Activated T-cell treated with anti-CD3 and anti-CD28 coated beads for 48 hours (primary cell): ENCODE measurements at regions not wholly inside any gene's neighbourhood (a gene's known extent, or its start where the extent isn't known, plus 50 kb on each side); places are given as distances from the start of the nearest gene placed in this dataset.

Experiments
- DNase-seq: peaks from one replicate; pipeline ENCODE4 v3.0.0-alpha.2; 2020; ENCODE audit warnings: low read depth

DNA sequence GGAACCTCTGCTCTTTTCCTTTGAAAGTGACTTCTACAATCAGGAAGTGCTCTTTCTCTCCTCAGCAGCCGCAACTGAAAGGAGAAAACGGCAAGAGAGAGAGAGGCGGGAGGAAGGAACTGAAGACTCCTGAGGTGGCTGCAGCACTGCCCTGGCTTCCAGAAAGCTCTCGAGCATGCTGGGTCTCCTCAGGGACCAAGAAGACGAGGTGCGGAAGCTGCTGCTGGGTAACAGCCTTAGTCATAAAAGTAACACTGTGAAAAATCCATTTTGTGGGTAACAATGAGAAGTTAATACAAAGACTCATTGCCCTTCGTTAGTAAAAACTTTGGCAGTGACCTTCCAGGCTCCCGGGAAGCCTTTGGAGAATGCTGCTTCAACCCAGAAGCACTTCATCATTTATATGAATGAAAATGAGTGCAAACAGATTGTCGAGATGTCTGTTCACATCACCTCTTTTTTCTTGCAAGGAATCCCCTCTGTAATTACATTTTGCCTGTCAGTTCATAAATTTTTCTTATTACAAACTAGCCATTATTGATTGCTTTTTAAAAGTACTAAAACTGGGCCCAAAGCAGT is 473.4 kb downstream of the SOX6 start:
- DNase-seq: no peak

DNA sequence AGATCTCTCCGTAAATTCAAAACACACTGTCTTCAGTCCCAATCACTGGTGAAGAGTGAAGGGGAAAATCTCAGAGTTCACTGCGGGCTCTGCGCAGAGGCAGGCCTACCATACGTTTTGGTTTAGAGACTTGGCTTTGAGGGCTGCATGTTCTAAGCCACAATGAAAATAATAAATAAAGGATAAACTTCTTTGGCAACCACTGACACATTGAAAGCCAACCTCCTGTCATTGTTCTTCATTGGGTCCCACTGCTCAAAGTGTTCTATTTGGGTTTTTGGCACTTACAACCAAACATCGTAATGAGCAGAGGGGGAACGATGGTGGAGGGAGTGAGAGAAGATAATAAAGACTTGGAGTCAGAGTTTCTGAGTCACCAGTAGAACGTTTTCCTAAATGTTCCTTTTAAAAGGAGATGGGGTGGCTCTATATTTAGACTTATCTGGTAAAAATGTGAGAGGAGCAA is 472.9 kb downstream of the SOX6 start:
- no peak for DNase-seq

DNA sequence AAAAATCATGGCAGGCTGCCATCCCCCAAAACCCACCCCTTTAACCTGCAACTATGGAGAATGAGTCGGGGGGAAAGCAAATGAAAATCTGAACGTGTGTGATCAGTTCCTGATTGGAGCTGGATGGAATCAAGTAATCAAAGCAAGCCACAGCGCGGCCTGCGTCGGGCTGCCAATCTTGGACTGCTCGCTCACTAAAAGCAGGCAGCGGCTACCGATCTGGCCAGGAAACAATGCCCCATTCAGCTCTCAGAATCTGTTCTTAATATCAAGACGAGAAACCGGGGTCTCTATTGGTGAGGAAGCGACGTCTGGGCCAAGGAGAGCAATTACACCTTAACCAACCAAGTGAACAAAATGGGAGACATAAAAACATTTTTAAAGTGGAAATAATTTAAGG is 472.2 kb downstream of the SOX6 start:
- no peak for DNase-seq

DNA sequence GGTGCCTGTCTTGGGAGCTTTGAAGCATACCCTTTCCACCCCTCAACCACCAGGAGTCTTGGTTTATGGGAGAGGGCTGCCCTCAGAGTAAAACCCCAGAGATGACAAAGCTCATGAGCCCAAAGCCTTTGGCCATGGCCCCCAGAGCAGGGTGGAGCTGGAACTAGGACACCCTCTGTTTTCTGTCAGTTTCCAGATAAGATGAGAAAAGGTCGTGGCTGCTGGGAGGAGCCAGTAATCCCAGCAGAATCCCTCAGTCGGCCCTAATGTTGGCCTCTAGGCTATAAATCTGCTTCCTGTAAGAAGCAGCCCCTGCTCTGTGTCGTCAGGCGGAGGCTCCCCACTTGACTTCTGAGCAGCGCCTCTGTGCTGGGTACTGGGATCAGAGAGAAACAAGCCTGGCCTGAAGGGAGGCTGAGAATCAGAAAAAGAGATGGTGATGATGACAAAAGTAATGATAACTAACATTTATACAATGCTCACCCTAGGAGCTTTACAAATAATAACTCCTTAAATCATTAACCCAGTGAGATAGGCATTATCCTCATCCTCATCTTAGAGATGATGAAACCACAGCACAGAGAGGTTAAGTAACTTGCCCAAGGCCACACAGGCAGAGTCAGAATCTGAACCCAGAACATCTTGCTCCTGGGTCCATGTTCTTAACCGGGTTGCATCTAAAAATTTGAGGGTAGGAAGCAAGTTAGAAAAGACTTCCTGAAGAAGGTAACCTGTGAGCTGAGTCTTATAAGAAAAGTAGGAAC is 471.4 kb downstream of the SOX6 start:
- no peak for DNase-seq

DNA sequence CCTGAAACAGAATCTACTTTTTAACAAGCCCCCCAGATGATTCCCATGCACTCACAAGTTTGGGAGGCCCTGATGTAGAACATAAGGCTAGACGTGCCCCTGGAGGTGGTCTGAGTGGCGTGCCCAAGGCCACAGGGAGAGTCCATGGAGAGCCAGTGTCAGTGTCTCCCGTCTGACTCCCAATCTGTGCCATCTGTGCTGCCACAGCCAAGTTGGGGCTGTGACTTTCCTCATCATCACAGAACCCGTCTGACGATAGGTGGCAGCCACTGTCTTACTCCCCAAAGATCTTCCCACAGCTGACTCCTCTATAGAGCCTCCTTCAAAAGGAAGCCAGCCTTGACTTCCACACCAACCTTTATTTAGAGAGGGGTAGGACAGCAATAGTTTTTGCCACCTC is 470.5 kb downstream of the SOX6 start:
- no peak for DNase-seq

DNA sequence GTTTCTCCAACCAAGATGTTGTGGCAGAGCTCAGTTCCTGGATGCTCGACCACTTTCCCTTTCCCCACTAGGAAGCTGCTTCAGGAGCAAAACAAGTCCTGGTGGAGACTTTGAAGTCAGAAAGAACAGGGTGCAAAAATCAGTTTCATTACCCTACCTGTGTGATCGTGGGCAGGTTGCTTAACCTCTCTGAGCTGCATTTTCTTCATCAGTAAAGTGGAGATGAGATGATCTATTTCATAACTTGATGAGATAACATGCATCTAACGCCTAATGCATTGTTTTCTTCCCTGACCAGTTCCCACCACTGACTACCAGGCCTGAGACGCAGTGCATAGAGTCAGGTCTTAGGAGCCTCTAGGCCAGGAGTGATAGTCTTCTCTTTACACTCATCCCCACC is 470.0 kb downstream of the SOX6 start:
- no peak for DNase-seq

DNA sequence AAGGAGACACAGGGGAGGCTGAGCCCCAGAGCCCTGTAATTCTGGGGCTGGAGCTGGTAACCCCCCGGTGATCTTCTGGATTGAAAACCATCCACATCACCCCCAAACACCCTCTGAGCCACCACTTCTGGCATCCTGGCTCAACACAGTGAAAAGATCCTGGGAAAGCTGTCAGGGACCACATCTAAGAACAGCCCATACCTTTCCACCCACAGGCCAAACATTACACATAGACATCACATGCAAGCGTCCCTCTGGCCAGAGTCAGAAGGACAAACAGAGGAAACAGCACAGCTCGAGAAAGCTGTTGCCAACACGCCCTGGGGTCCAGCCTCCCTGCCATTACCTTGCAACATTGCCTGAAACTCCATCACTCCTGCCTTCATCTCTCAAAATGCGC is 469.5 kb downstream of the SOX6 start:
- DNase-seq: no peak

DNA sequence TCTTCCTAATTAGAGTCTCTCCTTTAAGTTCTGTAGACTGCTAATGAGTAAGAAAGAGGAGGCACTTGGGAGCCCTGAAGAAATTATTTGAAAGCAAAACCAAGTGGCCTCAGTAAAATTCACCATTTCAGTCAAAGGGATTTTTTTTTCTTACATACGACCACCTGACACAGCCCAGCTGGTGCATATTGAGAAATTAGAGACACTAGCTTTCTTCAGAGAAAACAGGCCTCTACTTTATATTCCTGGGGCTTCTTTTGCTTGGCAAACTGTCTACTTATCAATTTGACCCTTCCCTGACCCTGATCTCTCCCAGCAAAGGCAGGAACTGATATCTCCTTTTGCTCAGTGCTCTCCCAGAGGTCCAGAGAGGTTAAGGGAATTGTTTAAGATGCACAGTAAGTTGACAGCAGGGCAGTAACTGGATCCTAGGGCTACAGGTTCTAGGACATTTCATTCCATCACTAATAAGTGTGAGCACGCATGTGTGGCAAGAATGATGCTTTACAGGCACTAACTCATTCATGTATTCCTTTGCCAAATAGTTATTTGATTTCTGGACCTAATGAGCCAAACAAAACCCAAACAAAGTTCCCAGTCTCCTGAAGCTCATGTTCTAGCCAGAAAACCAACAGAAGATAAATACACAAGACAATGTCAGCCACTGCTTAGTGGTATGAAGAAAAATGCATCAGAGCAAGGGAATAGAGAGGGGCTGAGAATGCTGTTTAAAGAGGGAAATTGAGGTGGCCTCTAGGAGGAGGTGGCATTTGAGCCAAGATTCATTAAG is 467.6 kb downstream of the SOX6 start:
- DNase-seq: no peak

DNA sequence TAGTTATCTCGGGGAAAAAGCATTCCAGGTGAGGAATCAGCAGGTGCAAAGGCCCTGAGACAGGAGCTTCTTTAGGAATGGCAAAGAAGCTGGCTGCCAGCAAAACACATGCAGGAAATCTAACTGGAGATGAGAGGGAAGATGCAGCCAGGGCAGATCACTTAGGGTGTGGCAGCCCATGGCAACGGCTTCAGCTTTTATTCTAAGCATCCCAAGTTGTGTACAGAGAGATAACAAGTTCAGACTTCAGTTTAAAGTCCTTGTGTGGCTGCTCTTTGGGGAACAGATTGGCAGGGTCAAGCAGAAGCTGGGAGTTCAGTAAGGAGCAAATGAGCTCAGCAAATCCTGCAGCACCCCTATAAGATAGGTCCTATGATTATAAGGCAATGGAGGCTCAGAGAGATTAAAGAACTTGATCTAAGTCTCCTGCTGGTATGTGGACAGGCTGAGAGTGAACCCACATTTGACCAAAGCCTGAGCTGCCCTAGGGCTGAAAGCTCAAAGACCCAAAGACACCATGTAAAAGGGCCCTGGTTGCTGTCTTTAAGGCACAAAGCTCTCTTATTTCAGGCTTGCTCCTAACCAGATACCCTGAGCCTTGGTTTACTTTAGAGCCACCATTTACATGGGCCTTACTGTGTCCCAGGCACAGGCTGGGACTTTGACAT is 466.8 kb downstream of the SOX6 start:
- DNase-seq: no peak

DNA sequence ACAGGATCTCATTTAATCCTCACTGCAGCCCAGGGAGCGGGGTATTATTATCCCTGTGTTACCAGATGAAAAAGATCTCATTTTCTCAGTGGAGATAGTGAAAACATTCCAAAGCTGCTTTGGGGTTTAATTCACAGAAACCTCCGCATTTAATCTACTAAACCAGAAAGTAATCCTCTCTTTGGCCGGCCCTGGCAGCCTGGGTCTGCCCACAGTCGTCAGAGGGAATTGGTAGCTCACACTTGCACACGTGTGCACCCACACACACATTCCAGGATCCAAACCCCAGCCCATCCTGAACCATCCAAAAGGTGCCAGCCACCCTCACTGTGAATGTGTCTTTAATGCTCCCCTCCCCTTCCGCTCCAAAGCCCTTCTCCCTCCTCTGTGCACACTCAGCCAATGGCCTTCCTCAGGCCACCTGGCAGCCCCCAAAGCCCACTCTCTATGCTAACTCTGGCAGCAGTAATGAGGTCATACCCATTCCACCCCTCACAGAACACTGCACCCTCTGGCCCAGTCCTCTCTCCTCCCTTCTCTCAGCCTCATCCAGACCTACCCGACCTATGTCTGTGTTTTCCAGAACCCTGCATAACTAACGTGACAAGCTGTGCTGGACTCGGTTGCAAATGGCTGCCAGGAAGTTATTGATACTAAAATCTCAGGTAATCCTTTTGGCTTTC is 466.2 kb downstream of the SOX6 start:
- DNase-seq: no peak

DNA sequence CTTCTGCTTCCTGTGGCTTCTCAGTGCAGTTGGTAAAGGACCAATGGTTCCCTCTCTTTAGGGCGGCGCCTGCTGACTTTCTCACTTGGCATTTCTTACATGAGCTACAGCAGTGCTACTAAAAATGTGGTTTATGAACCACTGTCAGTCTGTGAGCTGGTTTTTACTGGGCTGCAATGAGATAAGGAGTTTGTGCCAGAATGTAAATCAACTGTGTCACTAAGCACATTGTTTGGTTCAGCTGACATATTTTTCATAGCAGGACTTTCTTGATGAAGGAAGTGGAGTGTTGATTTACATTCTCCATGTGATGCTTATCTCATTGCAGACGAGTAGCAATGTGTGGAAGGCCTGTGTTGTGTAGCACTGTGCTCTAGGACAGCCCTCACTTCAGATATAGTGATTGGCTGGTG is 463.3 kb downstream of the SOX6 start:
- DNase-seq: no peak

DNA sequence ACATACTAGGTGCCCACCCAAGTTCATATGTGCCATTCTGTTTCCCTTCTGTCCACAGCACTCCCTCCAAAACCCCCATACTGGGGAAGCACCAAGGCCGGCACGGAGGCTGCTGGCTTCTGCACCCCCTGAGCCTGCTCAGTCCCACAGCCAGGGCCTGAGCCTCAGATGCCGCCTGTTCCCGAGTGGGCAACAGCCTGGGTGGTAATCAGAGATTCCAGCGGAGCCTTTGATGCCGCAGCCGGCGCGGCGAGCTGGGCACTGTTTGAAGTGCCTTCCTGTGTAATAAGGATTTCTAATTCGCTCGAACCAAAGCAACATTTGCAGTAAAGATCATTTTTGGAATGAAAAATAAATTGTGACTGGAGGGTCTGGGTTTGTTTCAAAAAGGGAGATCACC is 460.3 kb downstream of the SOX6 start:
- no peak for DNase-seq

DNA sequence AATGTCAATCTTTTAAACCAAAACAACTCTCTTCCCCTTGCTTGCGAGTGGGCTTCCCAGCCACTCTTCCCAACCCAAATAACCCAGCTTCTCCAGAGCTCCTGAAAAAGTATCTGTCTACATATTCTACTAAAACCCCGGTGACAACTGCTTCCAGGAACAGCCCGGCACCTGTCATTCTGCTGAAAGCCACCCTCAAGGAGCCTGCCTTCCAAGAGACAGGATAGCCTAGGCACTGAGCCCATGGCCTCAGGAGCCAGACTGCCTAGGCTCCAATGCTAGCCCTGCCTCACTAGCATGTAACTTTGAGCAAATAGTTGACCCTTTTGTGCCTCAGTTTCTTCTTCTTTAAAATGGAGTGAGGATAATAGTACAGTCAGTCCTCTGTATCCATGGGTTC is 459.8 kb downstream of the SOX6 start:
- no peak for DNase-seq

DNA sequence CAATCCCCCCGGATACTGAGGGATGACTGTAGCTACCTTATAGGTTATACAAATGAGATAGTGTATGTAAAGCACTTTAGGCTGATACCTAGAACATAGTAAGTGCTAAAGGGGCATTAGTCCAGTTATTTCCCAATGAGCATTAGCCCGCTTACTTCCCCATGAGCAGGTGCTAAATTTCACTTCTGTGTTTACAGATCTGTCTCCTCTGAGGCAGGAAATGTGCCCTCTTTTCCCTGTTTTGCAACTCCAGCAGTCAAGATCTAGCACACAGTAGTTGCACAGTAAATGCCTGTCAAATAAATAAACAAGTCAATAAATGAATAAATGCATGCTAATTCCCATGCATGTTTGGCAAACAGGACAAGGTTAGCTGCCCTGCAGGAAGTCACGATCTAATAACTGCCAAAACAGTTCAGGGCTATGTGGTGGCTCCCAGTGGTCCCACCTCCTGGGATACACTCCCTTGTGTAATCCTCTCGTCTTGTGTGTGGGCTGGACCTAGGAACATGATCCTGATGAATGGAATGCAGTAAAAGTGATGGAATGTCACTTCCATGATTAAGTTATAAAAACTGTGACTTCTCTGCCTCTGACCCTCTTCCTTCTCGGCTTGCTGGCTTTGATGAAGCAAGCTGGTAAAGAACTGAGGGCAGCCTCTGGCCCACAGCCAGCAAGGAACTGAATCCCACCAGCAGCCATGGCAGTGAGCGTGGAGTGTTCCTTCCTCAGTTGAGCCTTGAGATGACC is 459.0 kb downstream of the SOX6 start:
- no peak for DNase-seq

DNA sequence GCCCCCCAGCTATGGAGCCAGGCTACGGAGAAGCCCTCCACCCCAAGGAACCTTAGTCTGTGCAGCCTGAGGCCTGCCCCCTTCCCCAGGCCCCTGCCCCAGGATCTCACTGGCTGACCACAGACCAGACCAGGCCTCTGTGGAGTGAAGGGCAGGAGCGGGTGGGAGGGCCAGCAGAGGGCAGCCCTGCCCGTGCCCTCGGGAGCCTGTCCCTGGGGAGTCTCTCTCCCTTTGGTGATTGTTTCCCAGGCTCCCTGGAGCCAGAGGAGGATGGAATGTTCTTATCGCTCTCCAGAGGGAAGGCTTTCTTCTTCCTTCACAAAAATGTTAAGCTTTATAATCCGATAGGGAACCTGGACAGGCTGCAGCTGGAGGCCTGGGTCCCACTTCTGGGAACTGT is 455.3 kb downstream of the SOX6 start:
- DNase-seq: no peak

DNA sequence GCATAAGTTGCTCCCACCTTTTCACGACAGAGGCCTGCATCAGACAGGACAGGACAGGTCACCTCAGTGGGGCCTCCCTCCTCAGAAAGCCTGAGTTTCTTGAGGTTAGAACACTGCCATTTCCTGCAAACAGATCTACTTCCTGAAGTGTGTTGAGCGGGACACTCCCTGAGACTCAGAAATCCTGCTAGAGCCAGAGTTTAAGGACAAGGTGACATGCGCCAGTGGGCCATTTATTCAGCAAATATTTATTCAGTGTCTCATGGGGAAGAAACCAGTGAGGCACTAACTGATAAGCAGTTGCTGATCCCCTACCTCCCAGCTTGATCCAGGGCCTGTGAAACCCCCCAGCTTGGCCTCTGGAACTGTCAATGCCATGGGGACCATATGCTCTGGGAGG is 454.6 kb downstream of the SOX6 start:
- no peak for DNase-seq

DNA sequence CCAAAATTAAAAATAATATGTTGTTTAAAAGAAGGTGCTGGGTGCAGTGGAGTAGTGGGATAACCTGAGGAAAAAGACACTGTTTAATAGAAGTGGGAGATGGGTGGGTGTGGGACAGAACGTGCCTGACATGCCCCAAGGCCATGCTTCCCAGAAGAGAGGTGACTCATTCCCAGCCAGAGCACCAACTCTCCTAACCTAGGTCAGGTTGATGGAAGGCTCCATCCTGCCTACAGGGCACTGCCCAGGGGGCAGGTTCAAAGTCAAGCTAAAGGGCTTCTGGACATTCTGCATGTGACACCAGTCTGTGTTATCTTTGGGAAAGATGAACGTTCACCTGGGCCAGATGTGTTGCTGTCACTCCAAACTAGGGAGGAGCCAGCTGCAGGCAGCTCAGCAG is 453.1 kb downstream of the SOX6 start:
- no peak for DNase-seq

DNA sequence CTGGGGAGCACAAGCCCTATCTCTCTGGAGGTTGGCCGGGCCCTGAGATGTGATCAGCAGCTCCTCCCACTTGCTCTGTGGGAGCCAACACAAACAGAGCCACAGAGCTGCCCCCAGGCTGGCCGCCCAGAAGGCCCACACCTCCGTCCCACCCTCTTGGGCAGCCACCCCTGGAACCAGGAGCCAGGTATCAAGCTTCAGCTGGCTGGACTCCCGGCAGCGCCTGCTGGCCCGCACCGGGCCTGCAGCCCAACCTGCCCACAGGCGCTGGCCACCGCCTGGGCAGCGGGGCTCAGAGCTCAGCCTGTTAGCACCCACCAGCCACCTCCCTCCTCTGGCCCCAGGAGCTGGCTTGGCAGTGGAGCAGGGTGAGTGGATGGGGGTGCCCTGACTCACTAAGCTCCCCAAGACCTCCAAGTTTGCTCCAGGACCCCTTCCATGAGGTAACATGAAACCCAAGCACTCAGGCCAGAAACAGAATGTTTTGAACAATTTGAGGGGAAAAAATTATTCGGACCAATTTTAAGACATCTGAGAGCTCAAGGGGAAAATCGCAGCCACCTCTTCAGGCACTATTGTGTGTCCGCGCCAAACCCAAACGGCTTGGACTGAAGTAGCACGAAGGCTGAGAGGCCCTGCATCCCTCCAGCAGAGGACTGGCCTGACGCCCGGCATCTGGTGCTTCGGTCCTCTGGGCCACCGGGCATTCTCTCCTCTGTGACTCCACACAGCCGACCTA is 450.8 kb downstream of the SOX6 start:
- DNase-seq: no peak

DNA sequence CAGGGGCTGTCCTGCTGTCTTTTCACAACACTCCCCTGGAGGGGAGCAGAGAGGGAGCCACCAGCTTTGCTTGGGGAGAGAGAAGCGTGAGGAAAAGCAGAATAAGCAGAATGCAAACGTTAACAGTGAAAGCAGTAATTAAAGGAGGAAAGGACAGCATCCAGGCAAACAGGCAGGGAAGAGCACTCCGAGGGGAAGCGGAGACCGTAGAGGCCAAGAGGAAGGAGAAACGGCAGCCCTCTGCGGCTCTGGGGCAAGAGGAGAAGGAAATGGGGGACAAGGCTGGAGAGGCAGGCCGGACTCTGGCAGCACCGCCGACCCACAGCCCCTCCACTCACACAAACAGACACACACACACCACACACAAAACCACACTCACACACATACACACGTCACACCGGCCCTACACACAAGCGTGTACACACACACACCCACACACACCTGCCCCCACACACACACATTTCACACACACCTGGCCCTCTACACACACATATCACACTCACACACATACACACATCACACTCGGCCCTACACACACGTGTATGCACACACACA is 449.8 kb downstream of the SOX6 start:
- DNase-seq: no peak

DNA sequence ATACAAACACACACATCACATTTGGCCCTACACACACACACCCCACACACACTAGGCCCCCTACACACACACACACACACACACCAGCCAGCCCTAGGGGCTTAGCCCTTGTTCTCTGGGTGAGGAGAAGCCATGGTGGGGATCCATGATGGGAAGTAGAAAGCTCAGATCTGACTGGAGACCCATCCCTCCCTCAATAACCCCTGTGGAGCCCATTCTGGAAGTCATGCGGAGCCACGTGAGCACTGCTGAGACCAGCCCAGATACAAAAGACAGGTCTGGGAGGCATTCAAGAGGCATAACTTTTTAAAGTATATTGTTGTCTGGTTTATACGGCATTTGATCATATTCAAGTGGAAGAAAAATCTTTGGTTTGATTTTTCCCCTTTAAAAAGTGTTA is 448.5 kb downstream of the SOX6 start:
- DNase-seq: no peak
